ENCODE measurements at regions not wholly inside any gene's neighbourhood (a gene's known extent, or its start where the extent isn't known, plus 50 kb on each side); places are given as distances from the start of the nearest gene placed in this dataset.

DNA sequence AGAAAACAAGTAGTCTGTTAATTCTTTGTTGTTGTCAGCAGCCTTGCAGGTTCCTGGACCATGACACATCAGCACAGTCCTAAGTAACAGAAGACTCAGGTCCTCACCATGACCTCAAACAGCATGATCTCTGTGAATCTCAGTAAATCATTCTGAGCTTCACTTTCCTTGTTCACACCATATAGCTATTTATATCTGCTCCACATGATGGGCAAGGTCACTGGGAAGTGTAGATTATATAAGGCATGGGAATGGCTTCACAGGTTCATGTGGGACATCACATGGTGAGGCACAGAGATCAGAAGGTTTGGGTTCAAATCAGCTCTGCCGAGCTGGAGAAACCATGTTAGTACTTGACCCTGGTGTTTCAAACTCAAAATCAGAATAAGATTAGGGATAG is 245.4 kb upstream of the SPTLC3 start:
- no peak for DNase-seq

DNA sequence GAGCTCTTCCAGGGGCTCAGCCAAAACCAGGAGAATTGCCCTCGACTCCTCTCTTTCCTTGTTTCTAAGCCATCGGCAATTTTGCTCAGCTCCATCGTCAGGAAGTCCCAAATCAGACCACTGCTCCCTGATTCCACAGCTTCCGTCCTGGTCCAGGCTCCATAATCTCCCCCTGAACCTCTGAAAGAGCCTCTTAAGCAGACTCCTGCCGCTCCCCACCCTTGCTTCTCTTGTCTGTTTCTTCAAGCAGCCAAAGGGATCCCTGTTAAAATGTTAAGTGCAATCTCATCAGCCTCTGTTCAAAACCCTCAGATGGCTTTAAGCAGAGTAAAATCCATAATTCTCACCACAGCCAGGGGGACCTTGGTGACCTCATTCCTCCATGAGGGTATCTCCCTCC is 244.7 kb upstream of the SPTLC3 start:
- DNase-seq = no peak

DNA sequence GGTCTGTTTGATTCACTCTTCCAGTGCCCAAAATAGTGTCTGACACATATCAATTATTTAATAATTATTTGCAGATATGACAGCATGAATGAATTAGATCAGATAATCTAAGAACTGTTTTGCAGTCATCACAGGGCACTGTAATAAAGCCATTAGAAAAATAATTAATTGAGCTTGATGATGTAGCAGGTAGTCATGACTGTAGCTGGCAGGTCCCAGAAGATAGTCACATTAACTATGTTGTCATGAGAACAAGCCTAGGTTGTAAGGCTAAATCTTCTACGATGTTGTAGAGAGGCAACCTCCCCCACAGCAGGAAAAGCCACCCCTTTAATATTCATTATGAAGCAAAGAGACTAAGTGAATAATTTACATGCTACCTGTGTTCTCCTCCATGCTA is 243.9 kb upstream of the SPTLC3 start:
- DNase-seq = no peak

DNA sequence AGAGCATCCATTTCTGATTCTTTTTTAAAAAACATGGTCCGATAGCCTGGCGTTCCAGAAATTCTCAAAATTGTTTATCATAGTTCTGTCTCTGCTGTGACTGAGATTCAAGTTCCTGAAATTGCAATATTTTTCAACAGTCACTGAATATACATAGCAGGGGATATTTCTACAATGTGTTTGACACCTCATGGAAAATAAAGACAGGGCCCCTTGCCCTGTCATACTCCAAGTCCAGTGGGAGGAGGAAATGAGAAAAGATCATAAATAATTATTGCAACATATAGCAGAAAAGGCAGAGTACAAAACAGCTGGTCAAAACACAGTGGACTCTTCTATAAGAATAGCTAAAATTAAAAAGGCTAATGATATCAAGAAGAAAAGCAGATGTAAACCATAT is 234.8 kb upstream of the SPTLC3 start:
- DNase-seq = no peak

DNA sequence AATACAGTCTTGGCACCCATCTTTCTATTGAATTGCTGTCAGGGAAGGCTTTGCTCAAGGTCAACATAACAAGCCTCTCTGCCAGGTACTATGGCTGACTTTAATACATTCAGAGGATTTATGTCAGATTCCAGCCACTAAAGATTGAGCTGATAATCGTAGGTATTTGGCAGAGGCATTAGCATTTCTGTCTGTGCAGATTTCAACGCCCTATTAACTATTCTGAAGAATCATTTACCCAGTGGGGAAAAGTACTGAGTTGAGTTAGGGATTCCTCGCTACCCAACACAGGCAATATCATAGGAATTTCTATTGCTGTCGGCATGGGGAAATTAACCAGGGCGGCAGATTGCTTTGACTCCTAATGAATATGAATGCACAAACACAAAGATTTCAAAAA is 233.7 kb upstream of the SPTLC3 start:
- no peak for DNase-seq

DNA sequence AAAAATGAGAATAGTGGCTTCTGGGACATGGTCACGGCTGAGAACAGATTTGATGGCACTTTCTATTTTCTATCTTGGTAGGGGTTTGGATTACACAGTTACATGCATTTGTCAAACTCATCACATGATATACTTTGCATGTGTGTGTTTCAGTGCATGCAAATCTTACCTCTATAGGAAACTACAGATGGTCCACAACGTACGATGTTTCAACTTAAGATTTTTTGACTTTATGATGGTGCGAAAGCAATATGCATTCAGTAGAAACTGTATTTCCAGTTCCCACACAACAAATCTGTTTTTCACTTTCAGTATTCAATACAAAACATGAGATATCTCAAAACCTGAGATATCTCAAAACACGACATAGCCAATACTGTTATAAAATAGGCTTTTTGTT is 231.8 kb upstream of the SPTLC3 start:
- DNase-seq = no peak

DNA sequence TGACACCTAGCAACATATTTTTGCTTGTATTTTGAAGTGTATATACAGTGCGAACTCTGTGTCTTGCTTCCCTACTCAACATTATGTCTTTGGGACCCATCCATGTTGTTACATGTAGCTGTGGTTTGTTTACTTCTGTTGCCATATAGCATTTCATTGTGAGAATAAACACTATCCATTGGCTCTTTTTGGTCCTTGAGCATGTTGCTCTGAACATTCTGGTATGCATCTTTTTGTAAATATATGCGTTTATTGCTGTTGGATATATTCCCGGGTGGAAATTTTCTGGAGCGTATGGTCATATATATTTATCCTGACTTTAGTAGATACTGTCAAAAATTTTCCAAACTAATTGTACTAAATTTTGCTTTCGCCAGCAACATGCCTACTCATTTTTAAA is 222.5 kb upstream of the SPTLC3 start:
- DNase-seq = no peak

DNA sequence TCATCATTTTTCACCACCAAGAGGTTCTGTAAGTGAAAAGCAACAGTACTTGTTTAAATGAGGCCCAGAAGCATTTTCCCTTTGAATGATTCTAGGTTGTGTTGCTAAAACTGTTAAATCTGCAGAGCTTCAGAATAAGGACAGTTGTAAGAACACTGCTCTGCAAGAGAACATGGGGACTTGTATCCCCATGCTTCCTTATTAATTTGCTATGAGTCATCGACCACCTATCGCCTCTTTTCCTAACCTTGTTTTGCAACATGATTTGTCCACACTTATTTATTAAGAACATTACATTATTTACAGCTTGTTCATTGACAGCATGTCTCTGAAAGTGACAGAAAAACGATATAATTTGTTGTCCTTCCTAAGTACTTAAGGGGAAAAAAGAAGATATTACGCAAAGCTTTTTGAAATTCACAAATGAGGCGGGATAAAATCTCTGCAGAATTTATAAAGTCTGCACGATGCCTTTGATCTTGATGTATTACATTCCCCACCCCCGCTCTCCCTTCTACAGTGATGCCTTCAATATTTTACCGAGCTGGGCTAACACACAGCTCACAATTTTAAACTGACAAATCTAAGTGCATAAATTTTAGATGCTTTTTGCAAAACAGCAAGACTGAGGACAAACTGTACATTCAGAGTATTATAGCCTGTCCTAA is 220.0 kb upstream of the SPTLC3 start:
- no peak for DNase-seq

DNA sequence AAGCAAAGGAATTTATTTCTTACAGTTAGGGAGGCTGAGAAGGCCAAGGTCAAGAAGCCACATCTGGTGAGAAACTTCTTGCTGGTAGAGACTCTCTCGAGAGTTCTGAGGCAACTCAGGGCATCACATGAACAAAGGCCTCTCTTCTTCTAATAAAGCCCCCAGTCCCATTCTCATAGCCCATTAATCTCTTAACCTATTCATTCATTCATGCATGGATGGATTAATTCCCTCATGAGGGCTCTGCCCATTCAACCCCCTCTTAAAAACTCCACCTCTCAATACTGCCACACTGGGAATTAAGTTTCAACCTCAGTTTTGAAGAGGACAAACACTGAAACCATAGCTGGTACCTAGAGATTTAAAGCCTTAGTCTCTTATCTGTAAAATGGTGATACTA is 217.9 kb upstream of the SPTLC3 start:
- DNase-seq = no peak

DNA sequence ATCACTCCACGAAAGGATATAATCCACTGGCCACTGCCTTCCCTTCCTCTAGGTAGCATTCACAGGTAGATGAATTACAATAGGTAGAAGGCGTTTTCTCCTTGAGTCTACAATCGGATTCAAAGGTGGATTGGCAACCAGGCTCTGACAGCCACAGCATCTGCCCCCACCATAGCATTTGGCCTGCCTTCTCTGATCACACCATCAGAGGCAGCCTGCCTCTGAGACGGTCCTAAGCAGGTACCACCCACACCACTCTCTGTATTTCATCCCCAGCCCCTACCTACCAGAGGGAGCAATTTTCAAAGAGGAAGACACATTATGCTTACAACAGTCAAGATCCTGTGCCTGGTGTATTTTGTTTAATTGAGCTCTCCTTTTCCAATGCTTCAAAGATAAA is 210.5 kb upstream of the SPTLC3 start:
- no peak for DNase-seq

DNA sequence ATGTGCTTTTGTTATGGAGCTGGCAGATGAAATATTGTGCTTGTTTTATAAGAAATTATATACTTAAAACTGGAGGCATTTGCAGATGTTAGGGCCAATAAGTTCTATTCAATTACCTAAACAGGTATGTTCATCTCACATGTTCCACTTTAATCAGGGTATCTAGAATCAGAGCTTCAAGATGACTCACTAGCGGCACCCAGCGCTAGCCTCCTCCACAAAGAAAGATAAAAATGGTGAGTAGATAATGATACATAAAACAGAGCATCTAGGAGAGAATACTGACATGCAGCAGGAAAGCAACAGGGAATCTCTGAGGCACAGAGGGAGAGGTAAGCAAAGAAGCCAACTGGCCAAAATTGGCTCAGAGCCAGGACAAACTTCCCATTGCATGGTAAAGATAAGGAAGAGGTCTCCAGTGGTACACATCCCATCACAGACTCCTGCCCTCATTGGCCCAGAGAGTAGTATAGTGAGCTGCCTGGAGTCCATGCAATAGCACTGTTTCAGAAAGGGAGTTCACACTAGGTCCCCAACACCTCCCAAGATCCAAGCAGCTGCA is 200.7 kb upstream of the SPTLC3 start:
- DNase-seq = no peak

DNA sequence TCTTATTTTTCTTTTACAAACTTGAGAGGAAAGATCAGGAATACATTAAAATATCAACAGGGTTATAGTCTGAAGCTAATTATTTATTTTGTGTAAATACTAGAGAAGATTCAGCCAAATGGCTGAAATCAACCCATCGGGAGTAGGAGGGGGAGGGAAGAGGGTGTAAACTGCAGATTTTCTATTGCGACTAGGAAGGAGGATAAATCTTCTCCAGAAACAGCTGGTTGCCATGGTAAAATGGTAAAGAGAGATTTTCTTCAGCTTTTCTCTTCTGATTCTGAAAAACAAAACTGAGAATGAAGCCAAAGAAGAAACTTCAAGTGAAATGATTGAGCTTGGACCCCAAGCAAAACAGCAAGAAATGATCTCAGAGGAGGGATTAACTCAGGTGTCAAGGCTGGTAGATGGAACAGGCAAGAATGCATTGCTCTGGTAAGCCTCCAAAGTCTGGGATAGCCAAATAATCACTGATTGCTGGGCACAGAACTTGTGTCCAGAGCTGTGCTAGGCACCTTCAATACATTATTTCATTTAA is 193.5 kb upstream of the SPTLC3 start:
- no peak for DNase-seq

DNA sequence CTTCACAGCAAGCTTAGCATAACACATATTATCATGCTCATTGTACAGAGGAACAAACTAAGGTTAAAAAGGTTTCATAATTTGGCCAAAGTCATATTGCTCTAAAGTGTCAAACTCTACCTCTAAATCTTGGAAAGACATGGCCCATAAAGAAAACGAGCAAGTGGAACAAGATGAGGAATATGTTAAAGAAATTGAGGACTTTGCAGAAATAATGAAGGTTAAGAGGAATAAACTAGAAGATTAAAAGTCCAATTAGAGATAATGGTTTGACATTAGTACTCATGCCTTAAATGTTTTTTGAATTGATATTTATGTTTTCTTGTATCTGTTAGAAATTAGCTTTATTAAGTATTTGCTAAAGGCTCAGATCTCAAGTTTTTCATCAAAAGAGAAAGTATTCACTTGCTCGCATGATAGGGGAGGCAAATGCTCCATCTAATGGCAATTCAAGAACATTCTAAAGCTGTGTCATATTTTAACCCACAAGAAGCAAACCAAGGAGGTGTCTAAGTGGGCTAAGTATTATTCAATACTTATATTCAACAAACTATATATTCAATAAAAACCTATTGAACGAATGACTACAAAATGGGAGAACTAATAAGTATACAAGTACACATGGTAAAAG is 192.9 kb upstream of the SPTLC3 start:
- DNase-seq = no peak

DNA sequence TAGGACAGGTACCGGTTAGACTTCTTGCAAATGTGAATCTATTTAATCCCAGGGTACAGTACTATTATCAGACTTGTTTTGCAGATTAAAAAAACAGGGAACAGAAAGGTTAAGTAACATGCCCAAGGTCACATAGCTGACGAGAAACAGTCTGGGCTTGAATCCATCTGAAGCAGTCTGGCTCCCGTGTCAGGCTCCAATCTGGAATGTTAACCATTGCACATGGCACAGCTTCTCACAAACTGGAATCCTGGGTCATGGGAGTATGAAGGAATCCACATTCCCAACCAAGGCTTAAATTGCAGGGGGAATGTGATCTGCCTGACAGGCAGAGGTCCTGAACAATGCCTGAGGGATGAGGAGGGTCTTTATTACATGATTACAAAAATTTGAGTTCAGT is 187.5 kb upstream of the SPTLC3 start:
- DNase-seq = no peak

DNA sequence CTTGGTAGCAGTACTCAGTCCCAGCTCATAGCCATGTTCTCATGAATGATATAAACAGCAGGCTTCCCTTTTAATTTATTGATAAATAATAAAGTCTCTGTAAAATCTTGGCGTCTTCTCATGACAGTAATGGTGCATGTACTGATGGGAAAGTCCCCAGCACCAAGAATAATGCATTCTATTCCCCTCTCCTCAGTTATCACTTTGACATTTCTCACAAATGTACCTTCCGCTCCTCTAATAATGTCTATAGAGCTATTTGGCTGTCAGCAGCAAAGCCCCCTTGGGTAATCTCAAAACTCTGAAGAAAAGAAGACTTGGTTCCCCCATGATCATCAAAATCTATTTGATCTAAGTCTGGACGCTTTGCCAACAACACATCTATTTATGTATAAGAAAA is 185.0 kb upstream of the SPTLC3 start:
- DNase-seq = no peak

DNA sequence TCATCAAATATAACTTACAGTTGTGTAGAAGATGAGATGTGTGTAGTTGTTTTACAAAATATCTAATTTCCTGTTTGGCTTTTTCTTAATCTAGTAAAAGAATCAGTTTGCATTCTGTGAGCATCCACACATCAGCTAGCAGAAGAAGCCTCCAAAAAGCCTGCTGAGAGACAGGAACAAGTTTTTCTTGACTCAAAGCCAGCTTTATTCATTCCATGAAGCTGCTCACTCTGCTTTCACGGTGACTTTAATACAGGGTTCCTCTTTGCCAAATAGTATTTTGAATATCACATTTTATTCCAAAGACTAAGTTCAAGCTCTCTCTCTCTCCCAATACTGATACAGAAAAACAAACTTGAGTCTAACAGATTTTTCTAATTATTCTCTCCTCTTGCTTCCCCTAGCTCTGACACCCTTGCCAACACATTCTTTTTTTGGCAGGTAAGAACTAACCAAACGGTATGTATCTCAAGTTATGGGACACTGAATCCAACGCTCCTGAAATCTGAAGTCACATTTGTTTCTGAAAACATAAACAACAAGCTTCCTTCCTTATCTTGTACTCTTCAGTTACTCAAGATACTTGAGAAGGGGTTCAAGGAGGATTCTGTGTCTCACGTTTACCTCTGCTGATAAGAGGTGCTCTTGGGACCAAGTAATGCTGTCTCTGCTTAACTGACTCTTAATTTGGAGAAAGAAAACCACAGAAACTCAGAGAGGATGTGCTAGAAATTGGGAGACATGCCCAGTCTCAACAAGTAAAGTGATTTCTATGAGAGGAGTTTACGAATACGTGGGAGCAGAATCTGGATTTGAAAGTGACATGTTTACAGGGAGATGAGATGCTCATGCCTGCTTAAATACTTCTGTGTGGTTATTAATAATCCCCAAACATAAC is 184.2 kb upstream of the SPTLC3 start:
- DNase-seq = no peak

DNA sequence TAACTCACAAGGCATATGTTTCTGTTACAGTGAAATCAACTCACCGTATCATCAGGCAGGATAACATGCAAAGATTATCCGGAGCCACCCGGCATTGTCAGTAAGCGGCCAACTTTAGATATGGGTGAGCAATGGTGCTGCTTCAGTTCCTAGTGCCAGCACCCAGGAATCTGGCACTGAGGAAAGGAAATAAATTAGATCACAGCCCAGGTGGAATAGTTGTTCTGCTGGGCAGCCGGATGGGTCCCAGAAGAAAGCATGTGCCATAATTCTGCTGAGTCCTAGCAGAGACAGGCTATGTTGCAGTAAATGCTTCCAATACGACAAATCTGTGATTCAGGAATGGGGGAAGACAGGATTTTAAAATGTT is 183.6 kb upstream of the SPTLC3 start:
- DNase-seq = no peak

DNA sequence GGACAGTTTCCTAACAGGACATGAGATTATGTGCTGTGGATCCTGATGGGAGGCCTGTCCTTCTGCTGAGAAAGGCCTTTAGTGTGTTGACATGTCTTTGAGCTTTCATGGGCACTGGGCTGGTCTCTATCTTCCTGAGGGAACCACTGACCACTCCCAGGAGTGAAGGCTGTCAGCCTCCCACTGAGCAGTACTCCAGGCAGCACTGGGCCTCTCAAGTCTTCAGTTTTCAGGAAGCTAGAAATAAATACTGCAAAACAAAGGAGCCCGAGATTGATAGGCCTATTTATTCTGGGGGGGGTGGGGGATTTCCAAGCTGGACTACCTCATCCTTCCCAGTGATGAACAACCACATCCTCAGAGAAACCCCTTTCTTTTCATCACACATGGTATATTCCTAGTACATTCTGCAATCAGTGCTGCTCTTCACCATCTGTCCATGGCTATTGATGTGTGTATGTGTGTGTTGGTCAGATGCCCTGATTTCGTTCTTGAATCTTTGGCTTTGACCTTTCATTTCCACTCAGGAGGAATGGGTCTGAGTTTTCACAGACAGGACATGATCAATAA is 180.9 kb upstream of the SPTLC3 start:
- DNase-seq = no peak

DNA sequence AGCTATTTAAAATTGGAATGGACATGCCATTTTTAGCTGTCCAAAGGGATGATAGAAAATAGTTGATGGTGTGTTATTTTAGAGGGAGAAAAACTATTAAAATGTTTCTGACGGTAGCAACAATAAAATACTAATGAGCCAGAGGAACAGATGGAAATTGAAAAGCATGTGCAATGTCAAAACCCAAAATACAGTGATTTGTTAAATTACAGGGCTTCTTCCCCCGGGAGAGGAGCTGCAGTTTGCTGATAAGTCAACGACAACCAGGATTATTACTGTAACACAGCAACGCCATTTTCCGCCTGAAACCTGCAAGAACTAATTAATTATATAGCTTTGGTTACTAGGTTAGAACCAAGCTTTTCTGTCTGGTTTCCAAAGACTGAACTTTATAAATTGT is 179.6 kb upstream of the SPTLC3 start:
- DNase-seq = no peak

DNA sequence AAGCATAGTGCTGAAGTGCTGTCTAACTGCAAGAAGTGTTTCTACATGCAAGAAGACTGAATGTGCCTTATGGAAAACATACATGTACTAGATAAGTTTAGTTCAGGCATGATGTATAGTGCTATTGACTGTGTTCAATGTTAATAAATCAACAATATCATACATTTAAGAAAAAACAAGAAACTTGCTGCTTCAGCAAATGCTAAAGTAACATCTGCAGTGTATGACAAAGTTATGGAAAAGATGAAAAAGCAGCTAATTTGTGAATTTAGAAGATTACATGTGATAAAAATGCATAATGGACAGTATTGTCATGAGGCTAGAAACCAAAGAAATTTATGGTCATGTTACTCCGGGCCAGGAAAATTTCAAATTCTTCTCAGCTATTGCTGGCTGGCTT is 174.9 kb upstream of the SPTLC3 start:
- DNase-seq = no peak

DNA sequence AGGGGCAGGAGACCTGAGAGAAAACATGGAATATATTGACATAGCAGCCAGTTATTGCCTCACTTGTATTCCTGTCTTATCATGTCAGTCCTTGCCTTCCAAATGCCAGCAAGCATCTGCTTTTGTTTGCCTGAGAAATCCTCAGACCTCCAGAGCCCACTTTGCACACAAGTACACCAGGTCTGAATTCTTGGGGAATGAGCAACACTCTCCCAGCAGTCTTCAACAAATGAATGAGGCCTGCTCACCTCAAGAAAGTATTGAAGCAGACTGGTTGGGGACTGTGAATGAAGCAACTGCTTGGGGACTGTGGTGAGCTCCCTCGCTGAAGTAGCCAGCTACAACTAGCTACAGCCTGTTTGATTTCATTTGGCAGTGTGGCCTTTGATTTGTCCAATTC is 172.8 kb upstream of the SPTLC3 start:
- no peak for DNase-seq

DNA sequence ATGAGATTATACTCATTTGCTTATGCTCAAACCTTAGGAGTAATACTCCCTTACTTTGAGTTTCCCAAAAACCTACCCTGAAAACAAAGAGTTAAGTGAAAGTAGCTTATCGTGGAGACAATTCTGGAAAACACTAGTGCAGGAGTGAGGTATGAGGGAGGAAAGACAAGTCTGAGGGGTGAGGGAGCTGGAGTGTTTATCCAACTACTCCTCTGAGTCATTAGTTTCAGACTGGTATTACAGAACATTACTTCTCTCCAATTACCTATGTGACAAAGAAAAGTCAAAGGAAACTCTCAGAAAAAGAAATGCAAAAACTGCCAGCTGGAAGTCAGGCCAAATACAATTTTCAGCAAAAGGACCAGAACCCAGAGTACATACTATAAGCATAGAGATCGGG is 171.1 kb upstream of the SPTLC3 start:
- no peak for DNase-seq

DNA sequence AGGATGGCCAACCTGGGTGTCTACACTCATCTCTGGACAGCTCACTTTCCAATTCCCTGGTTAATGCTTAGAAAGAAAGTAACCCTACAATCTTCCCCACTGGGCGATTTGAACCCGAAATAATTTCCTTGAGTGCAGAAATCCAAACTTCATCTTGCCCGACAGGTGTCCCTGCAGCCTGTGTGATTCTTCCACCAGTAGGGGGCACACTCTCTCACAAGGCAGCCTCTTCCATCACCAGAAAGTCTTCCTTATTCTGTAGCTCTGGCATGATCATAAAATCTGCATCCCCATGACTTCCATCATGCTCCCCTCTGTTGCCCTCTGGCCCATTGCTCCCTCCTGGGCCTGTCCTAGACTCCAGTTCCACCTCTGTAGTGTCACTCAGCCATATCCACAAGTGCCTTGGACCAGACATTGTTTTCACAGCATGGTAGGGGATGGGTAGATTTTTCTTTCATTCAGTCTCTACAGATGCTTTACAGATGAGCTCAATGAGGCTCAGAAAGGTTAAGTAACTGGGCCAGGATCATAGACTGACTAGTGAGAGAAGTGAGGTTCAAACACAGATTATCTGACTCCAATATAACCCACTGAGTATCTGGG is 170.4 kb upstream of the SPTLC3 start:
- no peak for DNase-seq

Data from stimulated activated CD4-positive, alpha-beta T cell treated with anti-CD3 and anti-CD28 coated beads, Interleukin-4, amount 100 ng/mL, for 24 hours (primary cell).